Stimulated activated CD4-positive, alpha-beta T cell treated with anti-CD3 and anti-CD28 coated beads, TNF-alpha, amount 100 ng/mL, for 1 hour (primary cell): ENCODE measurements at regions not wholly inside any gene's neighbourhood (a gene's known extent, or its start where the extent isn't known, plus 50 kb on each side); places are given as distances from the start of the nearest gene placed in this dataset.

Experiments used
- DNase-seq, 3 donors: peaks; one replicate each; pipeline ENCODE4 v3.0.0-alpha.2; 2020; ENCODE audit warnings: low read depth in 3 of 3, low spot score in 1 of 3

DNA sequence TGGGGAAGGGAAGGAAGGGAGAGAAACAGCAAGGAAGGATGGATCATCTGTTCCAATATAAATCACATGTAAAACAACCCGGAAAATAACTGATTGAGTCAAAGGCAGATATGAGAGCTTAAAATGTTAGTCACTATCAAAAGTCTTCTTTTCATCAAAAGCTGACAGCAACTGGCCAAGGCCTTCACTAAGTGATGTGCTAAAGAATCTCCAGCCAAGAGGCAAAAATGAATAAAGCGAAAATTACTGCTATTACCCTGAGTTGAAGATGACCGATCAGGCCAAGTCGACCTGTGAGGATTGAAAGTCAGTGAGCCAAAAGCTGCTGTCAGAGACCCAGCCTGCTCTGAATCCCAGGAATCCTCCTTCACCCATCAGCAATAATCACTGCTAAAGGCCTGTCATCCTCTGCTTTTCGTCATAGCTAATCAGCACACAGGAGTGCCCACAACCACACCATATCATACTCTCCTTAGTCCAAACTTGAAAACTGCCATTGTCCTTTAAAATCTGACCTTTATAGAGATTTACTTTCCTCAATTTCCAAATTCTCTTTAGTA is 736.9 kb downstream of the TLE1 start:
- no peak for DNase-seq

DNA sequence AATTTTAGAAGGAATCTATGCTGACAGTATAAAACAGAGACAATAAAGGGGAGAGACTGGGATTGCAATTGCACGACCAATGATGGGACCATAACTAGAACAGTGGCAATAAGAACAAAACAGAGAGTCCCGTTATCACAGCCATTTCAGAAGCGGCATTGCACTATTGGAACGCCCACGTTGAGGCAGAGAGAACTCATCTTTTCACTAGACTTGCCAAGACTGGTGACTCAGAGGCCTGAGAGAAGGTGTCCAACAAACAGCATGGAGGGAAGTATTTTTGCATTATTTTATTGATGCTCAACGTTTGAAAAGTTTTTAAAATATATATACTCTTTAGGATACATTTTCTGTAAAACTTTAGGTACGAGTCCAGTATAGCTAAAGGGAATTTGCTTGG is 737.7 kb downstream of the TLE1 start:
- no peak for DNase-seq

DNA sequence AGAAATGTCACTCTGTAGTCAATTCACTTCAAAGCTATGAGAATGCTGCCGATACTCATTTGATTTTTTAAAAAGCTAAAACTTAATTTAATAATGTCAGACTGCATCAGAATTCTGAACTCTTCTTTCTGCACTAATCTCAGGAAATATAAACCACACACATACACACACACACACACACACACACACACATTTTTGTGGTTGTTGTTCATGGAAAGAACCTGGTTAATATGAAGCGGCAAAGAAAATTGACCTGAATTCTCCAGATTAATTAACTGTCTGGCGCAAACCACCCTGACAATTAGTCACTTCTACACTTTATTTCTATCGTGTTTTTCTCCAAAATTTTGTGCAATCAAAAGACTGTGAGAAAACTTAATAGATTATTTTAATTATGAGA is 740.5 kb downstream of the TLE1 start:
- no peak for DNase-seq

DNA sequence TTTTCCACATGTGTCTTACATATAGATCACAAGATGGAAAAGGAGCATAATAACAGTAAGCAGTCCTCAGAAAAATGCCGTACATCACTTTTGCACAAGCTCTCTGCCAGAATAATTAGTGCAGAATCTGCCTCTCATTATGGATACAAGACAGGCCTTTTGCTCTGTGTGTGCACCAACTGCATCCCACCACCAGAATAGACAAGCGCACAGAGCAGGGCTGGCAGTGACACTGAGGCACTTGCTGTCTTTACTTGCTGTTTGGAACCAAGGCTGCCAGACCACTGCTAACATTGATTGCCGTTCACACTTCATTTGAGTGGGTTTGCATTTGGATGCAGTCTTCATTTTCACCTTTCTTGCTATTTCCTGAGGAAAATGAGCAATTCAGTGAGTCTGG is 741.3 kb downstream of the TLE1 start:
- no peak for DNase-seq

DNA sequence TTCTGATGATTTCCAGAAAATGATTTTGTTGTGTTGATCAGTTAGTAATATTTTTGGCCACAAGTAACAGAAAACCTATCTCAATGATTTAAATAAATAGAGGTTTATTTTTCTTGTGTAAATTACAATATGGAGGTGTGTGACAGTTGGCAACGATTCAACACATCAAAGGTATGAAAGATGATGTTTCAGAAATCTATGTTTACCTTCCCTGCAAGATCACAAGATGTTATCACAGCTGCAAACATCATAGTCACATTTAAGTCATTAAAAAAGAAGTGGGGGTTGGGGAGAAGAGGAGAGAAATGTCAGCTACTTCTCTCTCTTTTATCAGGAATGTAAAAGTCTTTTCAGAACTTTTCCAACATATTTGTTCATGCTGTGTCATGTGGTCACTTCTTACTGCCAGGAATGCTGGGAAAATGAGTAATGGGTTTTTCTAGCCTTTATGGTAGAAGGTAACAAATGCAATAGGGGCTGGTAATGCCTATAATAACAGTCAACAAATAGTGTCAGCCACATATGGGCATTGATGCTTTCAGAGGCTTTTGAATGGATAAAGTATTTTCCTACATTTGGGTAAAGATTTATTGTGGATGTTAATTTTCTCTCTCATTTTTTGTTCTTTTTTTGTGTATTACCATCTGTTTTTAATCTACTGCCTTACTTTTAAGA is 742.7 kb downstream of the TLE1 start:
- no peak for DNase-seq

DNA sequence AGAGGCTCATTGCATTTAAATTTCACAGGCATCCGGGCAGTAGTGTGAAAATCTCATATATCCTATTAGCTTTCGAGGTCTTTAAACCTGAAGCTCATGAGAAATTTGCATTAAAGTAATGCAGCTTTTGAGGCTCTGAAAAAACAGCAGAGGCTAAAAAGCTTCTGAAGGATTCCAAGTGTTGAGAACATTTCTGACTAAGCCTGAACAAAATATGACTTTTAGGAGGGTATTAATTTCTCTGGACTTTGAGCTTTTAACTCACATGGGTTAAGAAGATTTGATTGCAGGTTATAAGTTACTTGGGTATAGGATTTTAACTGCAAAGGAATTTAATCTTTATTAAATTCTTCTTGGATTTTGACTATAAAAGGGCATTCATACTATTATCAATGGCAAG is 743.9 kb downstream of the TLE1 start:
- DNase-seq: no peak

DNA sequence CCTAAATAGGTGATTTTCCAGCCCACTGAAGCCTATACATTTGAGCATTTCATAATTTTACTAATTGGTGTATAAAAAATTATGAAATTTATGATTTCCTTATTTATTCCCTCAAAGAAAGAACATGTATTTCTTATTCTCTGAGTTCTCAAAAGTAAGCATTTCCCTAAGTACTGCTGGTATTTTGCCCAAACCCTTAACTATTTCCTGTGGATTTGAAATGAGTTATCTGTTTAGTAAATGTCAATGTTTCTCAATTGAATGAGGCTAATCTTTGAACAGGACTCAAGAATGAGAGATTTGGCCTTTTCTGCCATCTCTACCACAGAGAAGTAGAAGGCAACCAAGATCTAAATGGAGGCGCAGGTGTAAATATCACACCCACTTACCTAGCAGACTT is 751.7 kb downstream of the TLE1 start:
- no peak for DNase-seq

DNA sequence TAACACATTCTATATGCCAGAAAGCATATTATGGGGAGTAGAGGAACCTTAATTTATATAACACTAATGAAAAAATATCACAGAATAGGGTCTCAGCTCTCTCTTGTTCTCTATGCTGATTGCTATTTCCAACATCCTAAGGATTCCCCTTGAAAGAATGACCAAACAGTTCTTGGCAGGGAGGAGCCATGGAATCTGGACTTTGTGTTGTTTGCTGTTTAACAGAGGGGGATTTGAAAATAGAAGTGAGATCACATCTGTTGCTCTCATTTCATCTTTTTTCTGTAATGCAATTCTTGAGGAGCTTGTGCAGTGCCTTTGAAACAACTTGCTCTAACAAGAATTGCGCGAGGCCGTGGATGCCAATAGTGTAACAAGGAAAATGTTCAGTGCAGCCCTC is 755.3 kb downstream of the TLE1 start:
- DNase-seq: no peak

DNA sequence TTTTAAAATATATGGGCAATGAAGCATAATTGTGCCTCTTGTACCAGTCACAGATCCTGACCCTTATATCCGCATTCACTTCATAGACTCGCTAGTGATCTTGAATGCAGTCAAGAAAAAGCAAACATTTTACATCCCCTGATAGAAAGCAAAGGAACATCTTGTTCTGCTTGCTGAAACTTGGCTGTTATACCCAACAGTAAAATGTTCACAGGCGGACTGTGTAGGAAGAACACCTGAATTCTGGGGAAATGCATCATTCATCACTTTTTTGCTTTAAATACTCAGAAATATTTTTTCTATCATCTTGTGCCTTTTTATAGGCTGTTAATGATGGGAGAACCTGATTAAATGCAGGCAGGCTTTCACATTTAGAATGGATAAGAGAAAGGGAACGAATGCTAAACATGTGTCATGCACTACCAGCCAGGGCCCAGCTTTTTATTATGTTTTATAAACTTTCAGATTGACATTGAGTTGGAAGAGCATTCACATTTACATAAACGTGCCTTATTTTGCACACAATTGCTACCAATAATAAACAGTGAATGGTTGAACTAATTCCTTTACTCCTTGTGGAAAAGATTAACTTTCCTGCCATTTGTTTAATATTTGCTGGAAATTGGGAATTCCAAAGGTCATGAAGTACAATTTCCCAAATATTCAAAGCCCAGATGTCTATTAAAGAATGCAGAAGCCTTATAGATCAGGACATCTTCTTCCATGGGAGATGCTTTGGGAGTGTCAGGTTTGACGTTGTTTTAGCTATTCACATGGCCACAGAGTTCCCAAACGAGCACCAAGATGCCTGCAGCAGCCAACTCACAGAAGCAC is 756.2 kb downstream of the TLE1 start:
- no peak for DNase-seq

DNA sequence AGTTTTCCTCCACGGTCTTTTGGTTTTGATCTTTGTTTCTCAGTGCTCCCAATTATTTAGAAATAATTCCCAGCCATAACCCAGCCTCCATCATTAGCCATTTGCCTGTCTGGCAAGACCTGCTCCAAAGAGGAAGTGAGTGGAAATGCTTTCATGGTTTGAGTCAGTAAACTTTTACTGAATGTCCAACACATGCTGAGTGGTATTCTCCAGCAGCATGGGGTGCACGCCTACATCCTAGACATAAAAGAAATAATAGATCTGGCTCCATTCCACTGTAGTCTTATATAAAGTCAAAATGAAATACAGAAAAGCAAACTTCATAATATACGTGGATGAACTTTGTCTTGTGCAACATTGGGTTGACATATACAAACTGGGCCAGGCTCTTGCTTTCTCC is 757.2 kb downstream of the TLE1 start:
- DNase-seq: no peak

DNA sequence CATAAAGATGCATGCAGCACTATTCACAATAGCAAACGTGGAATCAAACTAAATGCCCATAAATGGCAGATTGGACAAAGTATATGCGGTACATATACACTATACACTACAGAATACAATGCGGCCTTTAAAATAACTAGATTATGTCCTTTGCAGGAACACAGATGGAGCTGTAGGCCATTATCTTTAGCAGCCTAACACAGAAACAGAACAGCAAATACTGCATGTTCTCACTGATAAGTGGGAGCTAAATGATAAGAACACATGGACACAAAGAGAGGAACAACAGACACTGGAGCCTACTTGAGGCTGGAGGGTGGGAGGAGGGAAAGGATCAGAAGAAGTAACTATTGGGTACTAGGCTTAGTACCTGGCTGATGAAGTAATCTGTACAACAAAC is 758.2 kb downstream of the TLE1 start:
- DNase-seq: no peak

DNA sequence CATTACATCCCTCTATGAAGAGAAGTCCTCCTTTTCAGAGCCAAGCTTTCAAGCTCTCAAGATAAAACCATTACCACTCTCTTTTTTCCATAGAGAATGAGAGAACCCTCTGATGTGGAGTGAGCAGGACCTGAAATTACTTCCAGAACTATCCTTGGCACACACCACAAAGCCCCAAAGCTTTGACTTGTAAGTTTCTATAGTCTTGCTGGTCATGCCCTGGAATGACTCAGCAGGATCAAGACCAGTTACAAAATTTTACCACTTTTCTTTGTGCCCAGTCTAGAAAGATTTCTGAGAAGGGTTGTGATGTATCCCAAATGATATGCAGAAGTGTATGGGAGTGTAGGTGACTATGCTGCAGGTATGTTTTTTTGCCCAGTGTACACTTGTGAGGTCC is 760.6 kb downstream of the TLE1 start:
- DNase-seq: no peak

DNA sequence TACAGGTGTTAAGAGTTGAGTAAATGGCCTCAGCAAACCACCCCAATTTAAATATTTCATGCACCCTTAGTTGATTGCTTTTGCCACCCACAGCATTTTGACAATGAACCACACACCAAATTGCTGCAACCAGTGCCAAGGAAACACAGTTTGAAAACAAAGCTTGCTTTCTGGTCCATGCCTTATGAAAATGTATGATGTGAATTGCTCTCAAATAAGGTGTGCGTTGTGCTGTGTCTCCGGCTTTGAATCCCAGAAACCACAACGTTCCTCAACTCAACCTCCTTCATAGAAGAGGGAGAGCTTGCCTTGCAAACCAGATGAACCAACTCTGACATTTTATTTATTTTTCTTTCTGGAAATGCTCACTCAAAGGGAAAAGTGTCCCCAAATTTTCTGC is 762.7 kb downstream of the TLE1 start:
- DNase-seq: no peak

DNA sequence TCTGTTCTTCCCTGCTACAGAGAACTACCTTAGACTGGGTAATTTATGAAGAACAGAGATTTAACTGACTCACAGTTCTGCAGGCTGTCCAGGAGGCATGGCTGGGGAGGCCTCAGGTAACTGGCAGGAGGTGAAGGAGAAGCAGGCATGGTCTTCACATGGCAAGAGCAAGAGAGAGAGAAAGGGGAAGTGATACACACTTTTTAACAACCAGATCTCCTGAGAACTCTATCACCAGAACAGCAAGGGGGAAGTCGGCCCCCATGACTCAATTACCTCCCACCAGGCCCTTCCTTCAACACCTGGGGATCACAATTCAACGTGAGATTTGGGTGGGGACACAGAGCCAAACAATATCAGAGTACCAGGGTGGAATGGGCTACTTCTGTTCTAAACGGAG is 766.8 kb downstream of the TLE1 start:
- no peak for DNase-seq

DNA sequence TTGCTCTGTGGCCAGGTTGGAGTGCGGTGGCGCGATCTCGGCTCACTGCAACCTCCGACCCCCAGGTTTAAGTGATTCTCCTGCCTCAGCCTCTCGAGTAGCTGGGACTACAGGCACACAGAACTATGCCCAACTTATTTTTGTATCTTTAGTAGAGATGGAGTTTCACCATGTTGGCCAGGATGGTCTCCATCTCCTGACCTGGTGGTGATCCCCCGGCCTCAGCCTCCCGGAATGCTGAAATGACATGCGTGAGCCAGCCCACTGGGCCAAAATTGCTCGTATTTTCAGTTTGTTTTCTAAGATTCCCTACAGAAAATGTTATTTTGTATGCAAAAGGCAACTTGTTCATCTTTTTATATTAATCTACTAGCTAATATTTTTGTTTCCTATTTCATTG is 782.6 kb downstream of the TLE1 start:
- DNase-seq: no peak

DNA sequence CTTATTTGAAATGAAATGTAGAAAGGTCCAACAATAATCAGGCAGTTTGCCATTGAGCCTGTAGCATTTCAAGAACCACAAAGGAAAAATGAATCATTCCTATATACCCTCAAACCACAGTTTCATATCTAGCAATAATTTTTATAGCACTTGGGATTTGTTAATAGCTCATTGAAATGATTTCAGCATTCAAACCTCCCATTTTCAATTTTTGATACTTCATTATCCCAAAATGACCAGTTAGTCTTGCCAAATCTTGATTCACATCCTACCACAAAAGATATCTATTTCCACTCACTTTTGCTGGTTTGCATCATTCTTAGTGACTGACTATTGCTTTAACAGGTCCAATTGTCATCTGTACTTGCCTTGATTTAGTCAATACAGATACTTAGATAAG is 790.1 kb downstream of the TLE1 start:
- DNase-seq: no peak

DNA sequence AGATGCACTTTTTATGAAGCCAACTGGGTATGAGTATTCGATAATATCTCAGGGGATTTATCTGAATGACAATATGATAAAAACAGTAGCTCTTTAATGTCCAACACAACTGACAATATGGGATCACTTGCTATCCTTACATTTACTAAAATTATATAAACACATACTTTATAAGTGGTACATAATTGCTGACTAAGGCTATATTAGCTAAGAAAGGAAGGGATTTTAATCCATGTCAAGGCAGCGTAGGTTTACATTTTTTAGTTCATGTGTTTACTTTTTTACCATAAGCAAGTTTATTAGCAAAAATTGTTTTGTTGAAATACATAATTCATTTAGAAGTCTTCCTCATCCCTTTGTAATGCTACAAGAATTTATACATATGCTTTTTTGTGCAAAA is 796.2 kb downstream of the TLE1 start:
- no peak for DNase-seq

DNA sequence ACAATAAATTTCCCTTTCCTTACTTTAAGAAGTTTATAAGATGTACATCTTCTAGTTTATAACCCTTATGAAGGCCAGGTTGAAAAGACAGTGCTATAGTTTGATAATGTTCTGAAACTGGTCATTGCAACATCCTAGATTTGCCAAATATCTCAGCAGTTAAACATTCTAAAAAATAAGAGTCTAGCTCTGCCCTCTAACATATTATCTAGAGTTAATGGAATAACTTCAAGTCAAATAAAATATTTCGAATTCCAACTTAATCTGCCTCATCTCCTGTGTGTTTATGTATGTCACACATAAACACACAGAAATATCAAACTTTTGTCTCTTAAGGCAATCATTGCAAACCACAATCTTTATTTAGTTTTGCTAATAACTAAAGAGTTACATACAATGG is 796.6 kb downstream of the TLE1 start:
- no peak for DNase-seq

DNA sequence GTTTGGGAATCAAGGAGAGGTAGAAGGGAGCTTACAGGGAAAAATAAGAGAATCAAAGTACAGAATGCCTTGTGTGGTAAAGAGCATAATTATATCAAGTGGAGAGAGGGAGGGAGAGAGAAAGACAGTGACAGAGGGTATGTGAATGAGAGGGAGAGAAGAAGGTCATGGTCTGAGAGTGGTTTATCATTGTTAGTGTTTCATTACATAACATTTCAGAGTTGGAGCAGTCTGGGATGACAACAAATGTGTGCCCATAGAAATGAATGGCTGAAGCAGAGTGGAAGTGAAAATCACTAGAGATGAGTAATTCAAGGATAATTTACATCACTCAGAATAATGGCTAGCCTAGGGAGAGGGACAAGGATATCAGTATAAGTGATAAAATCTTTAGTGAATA is 799.2 kb downstream of the TLE1 start:
- no peak for DNase-seq

DNA sequence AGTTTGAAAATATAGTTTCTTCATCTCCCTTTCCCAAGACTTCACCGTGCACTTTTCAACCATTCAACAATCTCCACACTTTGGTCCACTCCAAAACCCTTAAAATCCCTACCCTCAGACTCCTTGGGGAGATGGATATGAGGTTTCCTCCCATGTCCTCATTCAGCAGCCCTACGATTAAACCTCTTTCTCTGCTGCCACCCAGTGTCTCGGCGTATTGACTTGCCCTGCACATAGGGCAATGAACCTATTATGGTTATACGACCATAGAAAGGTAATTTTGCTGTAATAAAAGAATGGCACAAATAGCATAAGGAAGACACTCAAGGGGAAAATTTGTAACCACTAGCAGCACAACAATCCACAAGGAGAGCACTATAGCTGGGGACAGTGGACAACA is 803.5 kb downstream of the TLE1 start:
- DNase-seq: no peak

DNA sequence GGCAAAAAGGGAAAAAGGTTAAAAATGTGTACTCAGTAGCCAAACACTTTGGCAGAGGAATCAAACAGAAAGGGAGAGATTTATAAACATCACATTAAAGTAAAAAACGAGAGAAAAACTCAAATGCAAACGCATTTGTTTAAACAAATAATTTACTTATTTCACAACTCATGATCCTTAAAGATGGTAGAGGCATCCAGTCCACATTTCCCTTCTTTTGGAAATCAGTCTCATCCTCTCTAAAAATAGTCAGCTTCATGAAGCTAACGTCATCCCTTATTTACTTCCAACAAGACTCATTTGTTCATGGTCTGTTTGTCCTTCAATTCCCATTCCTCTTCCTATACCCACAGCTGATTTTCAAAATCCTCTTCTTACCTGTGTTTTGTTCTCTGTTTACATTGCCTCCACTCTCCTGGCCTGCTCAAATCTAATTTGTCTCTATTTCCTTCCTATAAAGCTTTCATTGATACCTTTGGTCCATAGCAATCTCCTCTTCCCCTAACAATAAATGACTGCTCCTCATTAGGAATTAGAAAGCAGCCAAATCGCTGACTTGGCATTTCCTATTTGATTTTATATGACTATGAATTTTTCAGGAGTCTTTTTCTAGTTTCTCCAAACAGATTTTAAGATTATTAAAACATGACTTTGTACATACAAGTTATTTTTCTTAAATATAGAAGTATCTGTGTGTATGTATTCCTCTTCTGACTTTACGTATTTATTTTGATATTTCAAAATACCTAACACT is 805.3 kb downstream of the TLE1 start:
- DNase-seq: no peak

DNA sequence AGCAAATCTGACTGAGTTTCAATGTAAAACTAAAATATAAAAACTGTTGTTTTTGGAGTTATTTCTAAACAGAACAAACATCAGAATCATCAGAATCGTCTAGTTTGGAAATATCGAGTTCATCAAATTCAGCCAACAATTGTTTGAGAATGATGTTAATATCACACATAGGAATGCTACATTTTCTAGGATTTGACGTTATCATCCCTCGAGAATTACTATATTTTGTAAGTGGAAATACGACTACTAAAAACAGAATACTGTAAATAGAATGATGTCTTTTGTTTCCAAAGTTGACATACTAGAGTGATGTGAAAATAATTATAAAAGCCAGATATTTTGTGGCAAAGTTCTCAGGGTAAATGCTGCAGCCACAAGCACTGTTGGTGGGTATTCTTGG is 805.9 kb downstream of the TLE1 start:
- no peak for DNase-seq
